MM.1S (cell line): ENCODE measurements at regions not wholly inside any gene's neighbourhood (a gene's known extent, or its start where the extent isn't known, plus 50 kb on each side); places are given as distances from the start of the nearest gene placed in this dataset.

Source experiments
- DNase-seq: peaks from one replicate; pipeline ENCODE4 v3.0.0-alpha.2; 2015
- H2AFZ ChIP-seq: fragments of 300-600 bp; sonication (generic); 2 replicates; pipeline ENCODE4 v1.6.0; 2016; ENCODE audit warnings: antibody characterized with exemption, low read length
- H3F3A ChIP-seq: fragments of 300-600 bp; sonication (generic); 2 replicates; pipeline ENCODE4 v1.6.1; 2016; ENCODE audit warnings: mild to moderate bottlenecking, antibody characterized with exemption, low read length, moderate library complexity, mixed read lengths; ENCODE audit not compliant: insufficient read depth
- H3K27ac ChIP-seq: fragments of 300-600 bp; sonication (generic); 2 replicates; pipeline ENCODE4 v1.5.1; 2016; ENCODE audit warnings: mild to moderate bottlenecking, low read length
- H3K27me3 ChIP-seq: fragments of 300-600 bp; sonication (generic); replicated peaks from 2 replicates; pipeline ENCODE4 v1.6.0; 2016; ENCODE audit warnings: low read length; ENCODE audit not compliant: insufficient read depth
- H3K36me3 ChIP-seq: fragments of 300-600 bp; sonication (generic); replicated peaks from 2 replicates; pipeline ENCODE4 v1.6.1; 2016; ENCODE audit warnings: mild to moderate bottlenecking, low read length, mixed read lengths; ENCODE audit not compliant: insufficient read depth
- H3K4me1 ChIP-seq: fragments of 300-600 bp; sonication (generic); 2 replicates; pipeline ENCODE4 v1.6.1; 2016; ENCODE audit warnings: low read length, mixed read lengths
- H3K4me2 ChIP-seq: fragments of 300-600 bp; sonication (generic); 2 replicates; pipeline ENCODE4 v1.6.0; 2016; ENCODE audit warnings: low read depth, low read length
- H3K4me3 ChIP-seq: fragments of 300-600 bp; sonication (generic); 2 replicates; pipeline ENCODE4 v1.5.1; 2016; ENCODE audit warnings: low read length, mixed read lengths
- H3K79me2 ChIP-seq: fragments of 300-600 bp; sonication (generic); 2 replicates; pipeline ENCODE4 v1.6.1; 2016; ENCODE audit warnings: mixed run types, low read length, mixed read lengths
- H3K9ac ChIP-seq: fragments of 300-600 bp; sonication (generic); 2 replicates; pipeline ENCODE4 v1.6.1; 2016; ENCODE audit warnings: low read length, mixed read lengths
- H3K9me2 ChIP-seq: fragments of 300-600 bp; sonication (generic); replicated peaks from 2 replicates; pipeline ENCODE4 v1.6.1; 2016; ENCODE audit warnings: mild to moderate bottlenecking, low read length, mixed read lengths; ENCODE audit not compliant: insufficient read depth
- H3K9me3 ChIP-seq: fragments of 300-600 bp; sonication (generic); replicated peaks from 2 replicates; pipeline ENCODE4 v1.6.1; 2016; ENCODE audit warnings: mild to moderate bottlenecking, low read length, mixed read lengths; ENCODE audit not compliant: insufficient read depth
- H4K20me1 ChIP-seq: fragments of 300-600 bp; sonication (generic); 2 replicates; pipeline ENCODE4 v1.6.1; 2016; ENCODE audit warnings: mild to moderate bottlenecking, low read length, moderate library complexity, mixed read lengths; ENCODE audit not compliant: insufficient read depth
- CTCF ChIP-seq: fragments of 300-600 bp; sonication (generic); IDR thresholded peaks from 2 replicates; pipeline ENCODE4 v1.5.1; 2016; ENCODE audit warnings: antibody characterized with exemption, low read length, mixed read lengths
- EZH2 ChIP-seq: fragments of 300-600 bp; sonication (generic); optimal IDR thresholded peaks from 2 replicates; pipeline ENCODE3; 2017; ENCODE audit warnings: low read depth, mild to moderate bottlenecking, antibody characterized with exemption, low read length, mixed read lengths
- EZH2phosphoT487 ChIP-seq: fragments of 300-600 bp; sonication (generic); IDR thresholded peaks from 2 replicates; pipeline ENCODE4 v1.6.1; 2018; ENCODE audit warnings: antibody characterized with exemption, low read length

- Histone ChIP-seq H3K9ac (no peak overlapping the region), H3K9me3 (no peaks in the 10 kb centered on the region), H4K20me1 (no peaks in the 10 kb centered on the region), H3K27ac (no peak overlapping the region), H3K4me2 (no peak overlapping the region), H2AFZ (no peak overlapping the region), H3K79me2 (no peaks in the 10 kb centered on the region), H3K4me3 (no peak overlapping the region), H3K36me3 (no peaks in the 10 kb centered on the region), H3F3A (no peaks in the 10 kb centered on the region), H3K9me2 (no peaks in the 10 kb centered on the region), H3K4me1 (no peaks in the 10 kb centered on the region), H3K27me3 (no peaks in the 10 kb centered on the region)
- DNase-seq, result no peak
- TF ChIP-seq EZH2phosphoT487 (no peak), EZH2 (no peak), CTCF (no peak)
Observed at GRCh38 chr1:57761628-57762027, 337.8 kb upstream of the DAB1 start.

DNA sequence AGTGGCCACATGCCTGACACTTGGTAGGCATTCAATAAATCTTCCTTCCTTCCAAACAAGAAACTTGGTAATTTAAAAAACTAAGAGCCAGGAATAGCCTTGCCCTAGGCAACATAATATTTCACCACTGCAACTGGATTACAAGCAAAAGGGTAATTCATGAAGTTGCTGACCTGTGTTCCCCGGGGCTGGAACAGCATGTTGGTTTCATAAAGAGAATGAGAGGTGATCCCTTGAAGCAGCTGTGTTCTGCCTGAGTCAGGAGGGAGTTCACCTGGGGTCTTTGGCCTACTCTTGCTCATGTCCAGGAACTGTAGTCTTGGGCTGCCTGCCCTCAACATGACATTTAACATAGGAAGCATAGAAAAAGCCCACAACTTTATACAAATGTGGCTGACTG, 329.0 kb upstream of the DAB1 start:
- Histone ChIP-seq H2AFZ (no peak overlapping the region), H3K4me2 (no peak overlapping the region), H3K4me3 (no peak overlapping the region), H3K9me3 (no peaks in the 10 kb centered on the region), H4K20me1 (no peaks in the 10 kb centered on the region), H3K4me1 (no peaks in the 10 kb centered on the region), H3F3A (no peaks in the 10 kb centered on the region), H3K27ac (no peak overlapping the region), H3K79me2 (no peaks in the 10 kb centered on the region), H3K9ac (no peak overlapping the region), H3K27me3 (no peaks in the 10 kb centered on the region), H3K36me3 (no peaks in the 10 kb centered on the region), H3K9me2 (no peaks in the 10 kb centered on the region)
- TF ChIP-seq EZH2phosphoT487 (no peak), EZH2 (no peak), CTCF (no peak)
- no peak for DNase-seq

DNA sequence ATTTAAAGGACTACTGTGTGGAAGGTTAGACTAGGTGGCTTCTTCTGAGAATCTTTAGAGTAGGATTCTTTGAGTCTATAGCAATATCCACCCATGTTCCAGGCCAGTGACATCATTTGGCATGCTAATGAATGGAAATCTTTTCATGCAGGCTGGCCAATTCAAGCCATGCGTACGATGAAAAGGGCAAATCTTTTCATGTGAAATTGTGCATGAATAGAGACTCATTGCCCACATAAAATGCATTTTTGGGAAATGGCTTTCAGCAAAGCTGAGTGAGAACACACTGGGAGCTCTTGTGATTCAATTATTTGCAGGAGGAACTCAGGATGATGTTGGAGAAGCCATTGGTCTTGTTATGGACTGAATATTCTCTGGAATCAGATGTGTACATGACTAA, 324.9 kb upstream of the DAB1 start:
- no peak for DNase-seq
- no peak for TF ChIP-seq EZH2
- TF ChIP-seq EZH2phosphoT487, result no peak
- TF ChIP-seq CTCF, result no peak

More for the DNA sequence above, 324.9 kb upstream of the DAB1 start:
- Histone ChIP-seq H2AFZ (no peak overlapping the region), H3K4me1 (no peaks in the 10 kb centered on the region), H3K9me3 (no peaks in the 10 kb centered on the region), H3K36me3 (no peaks in the 10 kb centered on the region), H3K27ac (no peak overlapping the region), H4K20me1 (no peaks in the 10 kb centered on the region), H3K9me2 (no peaks in the 10 kb centered on the region), H3K4me3 (no peak overlapping the region), H3K27me3 (no peaks in the 10 kb centered on the region), H3F3A (no peaks in the 10 kb centered on the region), H3K9ac (no peak overlapping the region), H3K4me2 (no peak overlapping the region), H3K79me2 (no peaks in the 10 kb centered on the region)
